CD4-positive, alpha-beta T cell treated with Interleukin-2 at 100 ng/mL for 4 hours (primary cell): ENCODE measurements at regions not wholly inside any gene's neighbourhood (a gene's known extent, or its start where the extent isn't known, plus 50 kb on each side); places are given as distances from the start of the nearest gene placed in this dataset.

Source experiments
- DNase-seq: peaks from one replicate; pipeline ENCODE4 v3.0.0-alpha.2; 2020; ENCODE audit warnings: low spot score

- no peak for DNase-seq
Observed at GRCh38 chr2:129465045-129465444, 514.4 kb upstream of the RAB6C start.

DNA sequence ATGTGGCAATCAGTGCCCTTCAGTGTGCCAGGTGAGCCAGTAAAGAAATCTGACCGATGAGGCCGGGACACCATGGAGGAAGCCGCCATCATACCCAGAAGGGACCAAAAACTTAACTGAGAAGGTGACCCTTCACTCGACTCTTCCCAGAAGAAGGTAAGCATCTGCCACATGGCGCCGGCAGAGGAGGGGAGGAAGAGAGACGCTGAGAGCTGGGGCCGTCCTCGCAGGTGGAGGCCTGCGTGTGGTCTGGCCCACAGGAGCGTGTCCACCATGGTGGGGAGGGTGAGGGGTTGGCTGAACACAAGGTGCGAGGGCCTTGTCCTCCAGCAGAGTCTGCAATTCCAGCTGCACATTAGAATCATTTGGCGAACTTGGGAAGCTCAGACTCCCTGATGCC, 513.1 kb upstream of the RAB6C start:
- DNase-seq, result no peak

- DNase-seq, result no peak
Observed at GRCh38 chr2:129467012-129467779, 512.3 kb upstream of the RAB6C start.

DNA sequence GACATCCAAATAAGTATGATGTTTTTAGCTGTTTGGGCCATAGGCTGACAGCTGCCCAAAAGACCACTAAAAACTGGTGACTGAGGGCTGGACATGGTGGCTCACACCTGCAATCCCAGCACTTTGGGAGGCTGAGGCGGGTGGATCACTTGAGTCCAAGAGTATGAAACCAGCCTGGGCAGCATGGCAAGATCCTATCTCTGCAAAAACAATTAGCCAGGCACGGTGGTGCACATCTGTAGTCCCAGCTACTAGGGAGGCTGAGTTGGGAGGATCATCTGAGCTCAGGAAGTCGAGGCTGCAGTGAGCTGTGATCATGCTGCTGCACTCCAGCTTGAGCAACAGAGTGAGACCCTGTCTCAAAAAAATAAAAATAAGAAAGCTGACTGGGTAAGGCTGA, 511.5 kb upstream of the RAB6C start:
- no peak for DNase-seq

DNA sequence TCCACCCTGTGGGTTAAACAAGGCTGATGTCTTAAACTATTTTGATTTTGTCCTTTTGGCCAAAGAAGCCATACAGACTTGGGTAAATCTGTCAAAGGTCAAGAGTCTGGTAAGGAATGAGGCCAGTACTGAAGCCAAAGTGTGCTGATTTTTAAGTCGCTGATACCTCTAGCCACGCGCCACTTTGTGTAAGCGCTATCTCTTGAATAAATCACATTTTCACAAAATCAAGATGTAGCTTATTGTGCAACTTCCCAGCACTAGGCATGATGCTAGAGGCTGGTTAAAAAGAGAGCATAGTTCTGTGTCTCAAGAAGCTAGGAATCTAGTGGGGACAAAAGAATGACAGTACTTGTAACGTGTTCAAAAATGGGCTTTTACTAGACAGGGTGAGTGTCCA, 510.6 kb upstream of the RAB6C start:
- no peak for DNase-seq

GRCh38 chr2:129469389-129469788, 510.1 kb upstream of the RAB6C start:
- no peak for DNase-seq

DNA sequence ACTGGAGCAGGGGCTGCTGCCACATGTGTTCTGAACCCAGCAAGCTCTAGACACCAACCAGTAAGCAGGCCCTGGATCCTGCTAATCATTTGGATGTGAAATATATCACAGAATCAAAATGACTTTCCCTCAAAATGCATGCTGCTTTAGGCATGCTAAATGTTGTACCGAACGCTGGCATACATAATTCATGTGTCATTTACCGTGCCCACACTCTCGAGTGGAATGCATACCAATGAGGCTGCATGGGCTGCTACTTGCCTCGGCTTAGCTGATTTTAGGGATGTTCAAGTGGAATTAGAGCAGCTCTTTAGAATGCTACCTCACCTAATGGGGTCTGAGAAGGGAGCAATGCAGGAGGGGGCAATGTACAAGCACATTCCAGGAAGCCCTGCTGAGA, 509.6 kb upstream of the RAB6C start:
- no peak for DNase-seq

GRCh38 chr2:129478902-129479517, 500.5 kb upstream of the RAB6C start:
- no peak for DNase-seq

DNA sequence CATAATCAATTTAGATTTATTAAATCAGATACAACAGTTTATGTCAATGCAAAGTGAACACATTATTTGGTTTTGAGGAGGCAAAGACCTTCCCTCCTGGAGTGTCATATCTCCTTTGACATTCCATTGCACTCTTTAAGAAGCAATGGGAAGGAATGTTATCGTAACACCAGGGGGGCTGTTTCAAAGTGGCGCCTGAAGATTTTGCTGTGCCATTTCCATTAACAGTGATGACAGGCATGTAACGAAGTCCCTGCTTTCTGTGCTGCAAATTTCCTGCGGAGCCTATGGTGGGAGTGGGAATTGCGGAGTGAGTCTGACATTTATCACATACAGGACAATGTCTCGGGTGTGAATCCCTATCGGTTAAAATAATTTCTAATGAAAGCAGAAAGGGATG, 499.6 kb upstream of the RAB6C start:
- no peak for DNase-seq

DNA sequence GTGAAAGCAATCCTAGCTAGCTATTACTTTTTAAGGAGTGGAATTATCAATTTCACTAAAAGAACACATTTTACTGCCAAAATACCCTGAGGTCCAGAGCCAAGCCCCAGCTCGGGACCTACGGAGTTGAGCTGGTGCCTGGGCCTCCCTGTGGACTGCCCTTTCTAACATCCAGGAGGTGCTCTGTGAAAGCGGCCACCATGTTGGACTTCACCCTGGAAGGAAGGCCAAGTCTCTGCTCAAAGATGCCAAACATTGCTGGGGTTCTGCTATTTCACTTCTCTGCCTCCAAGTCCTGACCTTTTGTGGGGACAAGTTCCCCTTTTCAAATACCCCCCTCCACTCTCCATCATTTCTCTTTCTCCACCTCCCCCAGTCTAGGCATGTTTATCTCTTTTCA, 498.7 kb upstream of the RAB6C start:
- no peak for DNase-seq

DNA sequence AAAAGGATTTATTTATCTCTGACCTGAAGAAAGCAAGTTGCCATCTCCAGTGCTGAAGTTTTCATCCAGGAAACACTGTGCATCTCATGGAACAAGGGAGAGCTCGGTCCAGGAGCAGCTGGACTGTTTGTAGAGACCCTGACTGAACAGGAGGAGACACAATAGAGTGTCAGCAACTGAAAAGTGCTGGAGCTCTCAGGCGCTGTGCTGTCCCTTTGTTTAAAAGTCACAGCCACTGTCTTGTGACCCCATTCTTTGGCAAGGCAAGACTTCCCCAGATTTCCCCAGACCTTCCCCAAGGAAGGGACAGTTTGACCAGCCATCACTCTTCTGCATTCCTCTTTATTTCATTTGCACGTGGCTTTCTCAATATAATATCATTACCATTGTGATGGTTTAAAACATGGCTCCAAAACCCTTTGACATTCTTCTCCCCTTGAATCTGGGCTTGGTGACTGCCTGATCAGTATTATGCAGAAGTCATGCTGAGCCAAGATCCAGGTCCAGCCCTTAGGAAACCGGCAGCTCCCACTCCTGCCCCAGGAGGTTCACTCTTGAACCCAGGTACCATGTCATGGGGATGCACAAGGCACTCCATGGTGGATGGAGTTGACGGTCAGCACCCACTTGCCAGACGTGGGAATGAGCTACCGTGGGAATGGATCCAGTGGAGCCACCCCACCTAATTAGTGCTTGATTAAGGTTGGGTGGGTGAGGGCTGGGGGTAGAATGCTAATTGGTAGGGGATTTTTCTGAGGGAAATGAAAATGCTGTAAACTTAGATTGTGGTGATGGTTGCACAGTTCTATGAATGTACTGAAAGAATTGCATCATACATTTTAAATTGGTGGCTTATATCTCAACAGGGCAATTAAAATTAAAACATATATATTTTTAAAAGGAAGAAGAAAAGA, 497.9 kb upstream of the RAB6C start:
- DNase-seq, result no peak

DNA sequence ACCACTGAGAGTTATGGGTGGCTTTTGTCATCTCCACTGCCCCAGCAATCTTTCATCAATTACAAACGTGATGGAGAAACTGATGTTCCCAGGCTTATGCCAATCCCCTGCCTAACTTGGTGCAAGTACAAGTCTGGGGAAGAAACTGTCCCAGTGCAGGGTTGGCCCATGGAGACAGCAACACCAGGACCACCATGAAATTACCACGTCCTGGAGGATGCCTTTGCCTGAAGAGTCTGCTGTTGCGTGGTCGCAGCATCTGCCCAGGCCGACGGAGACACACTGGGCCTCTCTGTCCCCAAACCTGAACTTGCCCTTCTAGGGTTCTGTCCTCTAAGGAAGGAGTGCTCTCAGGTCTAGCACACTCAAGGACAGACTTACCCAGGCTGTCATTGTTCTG, 496.8 kb upstream of the RAB6C start:
- DNase-seq, result no peak

- no peak for DNase-seq
Observed at GRCh38 chr2:129483366-129483765, 496.1 kb upstream of the RAB6C start.

DNA sequence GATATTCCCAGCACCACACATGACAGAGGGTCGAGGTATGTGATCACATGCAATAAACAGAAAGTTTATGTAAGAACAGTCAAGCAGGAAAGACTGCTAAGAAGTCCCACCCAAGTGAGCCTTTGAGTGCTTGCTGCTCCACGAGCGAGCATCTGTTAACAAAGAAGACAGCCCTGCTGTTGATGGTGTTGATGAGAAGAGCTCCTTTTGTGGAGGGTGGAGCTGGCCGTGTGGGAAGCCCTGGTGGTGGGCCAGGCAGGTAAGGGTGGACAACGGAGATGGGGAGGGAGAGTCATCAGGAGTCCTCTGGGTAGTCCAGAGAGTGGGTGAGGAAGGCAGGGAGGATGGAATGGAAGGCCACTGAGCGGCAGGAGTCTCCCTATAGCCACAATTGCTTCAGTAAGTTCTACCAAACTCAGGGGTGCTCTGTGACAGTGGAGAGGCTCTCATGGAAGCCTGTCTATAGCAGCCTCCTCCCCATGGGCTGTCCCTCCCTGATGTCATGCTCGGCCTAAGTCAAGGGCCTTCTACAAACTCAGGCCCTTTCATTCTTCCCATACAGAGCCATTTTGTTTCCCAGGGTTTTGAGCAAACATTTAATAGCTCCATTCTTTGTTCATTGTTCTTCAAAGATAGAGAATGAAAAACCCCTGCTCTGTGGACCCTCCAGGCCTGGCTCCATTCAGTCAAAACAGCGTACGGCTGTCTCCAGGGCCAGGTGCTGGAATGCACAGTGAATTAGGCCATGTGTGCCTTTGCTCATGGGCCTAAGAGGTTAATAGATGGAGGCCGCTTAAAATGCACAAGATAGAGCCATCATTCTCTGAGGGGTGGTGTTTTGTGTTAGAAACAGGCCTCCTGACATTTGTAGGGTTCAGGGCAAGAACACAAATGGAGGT, 494.2 kb upstream of the RAB6C start:
- no peak for DNase-seq

- no peak for DNase-seq
Observed at GRCh38 chr2:129488376-129488775, 491.1 kb upstream of the RAB6C start.

DNA sequence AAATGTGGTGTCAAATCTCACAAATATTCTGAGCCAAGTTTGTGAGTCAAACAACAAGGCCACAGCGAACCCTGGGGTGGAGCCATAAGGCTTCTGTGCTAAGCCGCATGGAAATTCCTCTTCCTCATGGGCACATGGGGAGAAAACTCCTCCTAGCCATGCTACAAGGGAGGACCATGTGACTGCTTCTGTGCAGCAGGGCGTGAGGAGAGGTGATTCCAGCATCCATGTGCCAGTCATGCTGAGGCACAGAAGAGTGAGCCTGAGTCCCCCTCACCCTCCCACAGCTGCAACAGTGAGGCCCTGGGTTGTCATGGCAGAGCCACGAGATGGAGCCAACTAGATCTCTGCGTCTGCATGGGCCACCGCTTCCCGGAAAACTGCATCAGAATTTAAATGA, 488.8 kb upstream of the RAB6C start:
- DNase-seq, result no peak

- no peak for DNase-seq
Observed at GRCh38 chr2:129491308-129491707, 488.2 kb upstream of the RAB6C start.

- no peak for DNase-seq
Observed at GRCh38 chr2:129492548-129492947, 486.9 kb upstream of the RAB6C start.

DNA sequence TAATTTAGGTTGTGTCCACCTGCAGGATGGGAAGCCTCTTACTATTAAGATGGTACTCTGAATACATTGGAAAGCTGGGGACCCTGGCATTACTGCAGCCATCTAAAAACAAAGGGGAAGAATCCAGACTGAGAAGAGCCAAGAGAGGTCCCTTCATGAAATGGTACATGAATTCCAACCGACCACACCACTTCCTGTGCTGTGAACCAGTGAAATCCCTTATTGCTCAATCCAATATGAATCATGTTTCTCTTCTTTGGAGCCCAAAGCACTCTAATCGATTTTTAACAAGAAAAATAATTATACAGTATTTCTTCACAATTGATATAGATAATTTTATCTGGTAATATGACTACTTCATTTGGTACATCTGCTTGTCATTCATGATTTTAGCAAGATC, 479.7 kb upstream of the RAB6C start:
- DNase-seq, result no peak

DNA sequence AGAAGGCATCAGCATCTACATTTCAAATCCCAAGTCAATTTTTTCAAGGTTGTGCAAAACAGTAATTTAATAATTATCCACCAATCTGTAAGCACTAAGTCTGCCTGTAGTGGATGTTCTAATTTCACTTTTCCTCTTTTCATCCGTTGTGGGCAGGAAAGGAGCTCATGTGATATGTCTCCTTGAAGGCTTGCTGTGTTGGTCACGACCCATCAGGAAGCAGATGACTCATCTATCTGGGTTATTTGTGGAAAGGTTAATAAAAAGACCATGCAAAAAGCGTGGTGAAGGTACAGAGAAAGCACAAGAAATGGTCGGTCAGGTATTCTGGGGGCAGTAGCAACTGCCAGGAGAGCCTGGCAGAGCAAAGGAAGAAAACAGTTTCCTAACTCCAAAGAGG, 476.7 kb upstream of the RAB6C start:
- DNase-seq, result no peak

GRCh38 chr2:129504646-129505045, 474.8 kb upstream of the RAB6C start:
- no peak for DNase-seq

DNA sequence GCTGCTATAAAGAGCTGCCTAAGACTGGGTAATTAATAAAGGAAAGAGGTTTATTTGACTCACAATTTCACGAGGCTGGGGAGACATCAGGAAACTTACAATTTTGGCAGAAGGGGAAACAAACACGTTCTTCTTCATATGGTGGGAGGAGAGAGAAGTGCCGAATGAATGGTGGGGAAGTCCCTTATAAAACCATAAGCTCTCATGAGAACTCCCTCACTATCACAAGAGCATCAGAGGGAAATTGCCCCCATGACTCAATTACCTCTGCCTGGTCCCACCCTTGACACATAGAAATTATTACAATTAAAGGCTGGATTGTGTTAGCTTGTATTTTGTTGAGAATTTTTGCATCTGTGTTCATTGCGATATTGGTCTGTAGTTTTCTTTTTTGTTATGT, 460.5 kb upstream of the RAB6C start:
- no peak for DNase-seq
